ENCODE measurements at regions not wholly inside any gene's neighbourhood (a gene's known extent, or its start where the extent isn't known, plus 50 kb on each side); places are given as distances from the start of the nearest gene placed in this dataset.

DNA sequence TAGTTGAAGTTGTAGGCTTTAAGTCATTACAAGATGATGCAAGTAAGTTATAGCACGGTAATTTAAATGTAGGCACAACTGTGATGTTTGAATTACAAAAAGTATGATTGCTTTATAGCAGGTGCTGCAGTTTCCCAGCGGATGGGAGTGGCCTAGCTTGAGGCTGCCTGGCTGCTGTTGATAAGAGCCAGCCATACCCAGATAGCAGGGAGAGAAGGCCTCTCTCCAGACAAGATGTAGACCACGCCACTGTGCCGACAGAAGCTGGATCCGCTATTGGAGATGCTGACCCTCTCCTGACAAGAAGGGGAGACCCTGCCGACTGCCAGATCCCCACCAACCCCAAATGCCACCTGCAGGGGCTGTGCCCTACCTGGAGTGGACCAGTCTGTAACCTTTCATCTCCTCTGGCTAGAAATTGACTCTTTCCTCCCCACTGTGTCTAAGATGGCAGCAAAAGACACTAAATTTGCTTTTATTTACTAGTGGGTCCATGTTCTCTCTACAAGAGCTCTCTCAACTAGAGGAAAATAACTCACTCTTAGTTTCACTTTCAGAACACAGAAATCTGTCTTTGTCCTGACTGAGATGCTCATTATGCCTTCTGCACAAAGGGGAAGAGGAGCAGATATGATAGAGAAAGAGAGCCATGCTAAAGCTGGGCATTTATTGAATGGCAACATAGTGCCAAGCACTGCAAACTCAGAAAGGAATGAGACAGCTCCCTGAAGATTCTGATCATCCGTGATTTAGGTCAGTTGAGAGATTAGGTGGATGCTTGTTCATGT is 127.9 kb downstream of the URB2 start:
- TF ChIP-seq, protein P1, sequence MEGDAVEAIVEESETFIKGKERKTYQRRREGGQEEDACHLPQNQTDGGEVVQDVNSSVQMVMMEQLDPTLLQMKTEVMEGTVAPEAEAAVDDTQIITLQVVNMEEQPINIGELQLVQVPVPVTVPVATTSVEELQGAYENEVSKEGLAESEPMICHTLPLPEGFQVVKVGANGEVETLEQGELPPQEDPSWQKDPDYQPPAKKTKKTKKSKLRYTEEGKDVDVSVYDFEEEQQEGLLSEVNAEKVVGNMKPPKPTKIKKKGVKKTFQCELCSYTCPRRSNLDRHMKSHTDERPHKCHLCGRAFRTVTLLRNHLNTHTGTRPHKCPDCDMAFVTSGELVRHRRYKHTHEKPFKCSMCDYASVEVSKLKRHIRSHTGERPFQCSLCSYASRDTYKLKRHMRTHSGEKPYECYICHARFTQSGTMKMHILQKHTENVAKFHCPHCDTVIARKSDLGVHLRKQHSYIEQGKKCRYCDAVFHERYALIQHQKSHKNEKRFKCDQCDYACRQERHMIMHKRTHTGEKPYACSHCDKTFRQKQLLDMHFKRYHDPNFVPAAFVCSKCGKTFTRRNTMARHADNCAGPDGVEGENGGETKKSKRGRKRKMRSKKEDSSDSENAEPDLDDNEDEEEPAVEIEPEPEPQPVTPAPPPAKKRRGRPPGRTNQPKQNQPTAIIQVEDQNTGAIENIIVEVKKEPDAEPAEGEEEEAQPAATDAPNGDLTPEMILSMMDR (IDR thresholded peaks at IDR 0.05; ENCODE audit: low read depth, low read length) = no peak
- no peak for TF ChIP-seq EZH2phosphoT487 (IDR thresholded peaks at IDR 0.05; ENCODE audit: low read depth)

All from OCI-LY3 (cell line).